ENCODE measurements at regions not wholly inside any gene's neighbourhood (a gene's known extent, or its start where the extent isn't known, plus 50 kb on each side); places are given as distances from the start of the nearest gene placed in this dataset.
A peak's percentile ranks its signal among the peaks of the same experiment; 100 is the strongest.

GRCh38 chr2:39602616-39603015, 63.1 kb upstream of the TMEM178A start:
- TF ChIP-seq CTCF (conservative IDR thresholded peaks at IDR 0.05; ENCODE audit: low read length), result no peak
- H3K4me3 ChIP-seq (ENCODE audit: low read length), result no peak overlapping the region
- DNase-seq (ENCODE audit: low read depth), result no peak

GRCh38 chr2:39603436-39603835, 62.3 kb upstream of the TMEM178A start:
- no peak overlapping the region for H3K4me3 ChIP-seq (ENCODE audit: low read length)
- peak; percentile 51 for DNase-seq (ENCODE audit: low read depth)
- TF ChIP-seq CTCF (conservative IDR thresholded peaks at IDR 0.05; ENCODE audit: low read length), result no peak

GRCh38 chr2:39604866-39605265, 60.9 kb upstream of the TMEM178A start:
- no peak for TF ChIP-seq CTCF (conservative IDR thresholded peaks at IDR 0.05; ENCODE audit: low read length)
- no peak for DNase-seq (ENCODE audit: low read depth)
- H3K4me3 ChIP-seq (ENCODE audit: low read length), result no peak overlapping the region

GRCh38 chr2:39606585-39606984, 59.1 kb upstream of the TMEM178A start:
- no peak for TF ChIP-seq CTCF (conservative IDR thresholded peaks at IDR 0.05; ENCODE audit: low read length)
- no peak for DNase-seq (ENCODE audit: low read depth)
- H3K4me3 ChIP-seq (ENCODE audit: low read length), result no peak overlapping the region

GRCh38 chr2:39607538-39608262, 58.0 kb upstream of the TMEM178A start:
- no peak for DNase-seq (ENCODE audit: low read depth)
- no peak for TF ChIP-seq CTCF (conservative IDR thresholded peaks at IDR 0.05; ENCODE audit: low read length)

GRCh38 chr2:39608263-39608575, 57.5 kb upstream of the TMEM178A start:
- DNase-seq (ENCODE audit: low read depth), result no peak
- no peak for TF ChIP-seq CTCF (conservative IDR thresholded peaks at IDR 0.05; ENCODE audit: low read length)
- no peak overlapping the region for H3K4me3 ChIP-seq (ENCODE audit: low read length)

More at GRCh38 chr2:39607538-39608262, 58.0 kb upstream of the TMEM178A start:
- H3K4me3 ChIP-seq (ENCODE audit: low read length), result no peak overlapping the region

DNA sequence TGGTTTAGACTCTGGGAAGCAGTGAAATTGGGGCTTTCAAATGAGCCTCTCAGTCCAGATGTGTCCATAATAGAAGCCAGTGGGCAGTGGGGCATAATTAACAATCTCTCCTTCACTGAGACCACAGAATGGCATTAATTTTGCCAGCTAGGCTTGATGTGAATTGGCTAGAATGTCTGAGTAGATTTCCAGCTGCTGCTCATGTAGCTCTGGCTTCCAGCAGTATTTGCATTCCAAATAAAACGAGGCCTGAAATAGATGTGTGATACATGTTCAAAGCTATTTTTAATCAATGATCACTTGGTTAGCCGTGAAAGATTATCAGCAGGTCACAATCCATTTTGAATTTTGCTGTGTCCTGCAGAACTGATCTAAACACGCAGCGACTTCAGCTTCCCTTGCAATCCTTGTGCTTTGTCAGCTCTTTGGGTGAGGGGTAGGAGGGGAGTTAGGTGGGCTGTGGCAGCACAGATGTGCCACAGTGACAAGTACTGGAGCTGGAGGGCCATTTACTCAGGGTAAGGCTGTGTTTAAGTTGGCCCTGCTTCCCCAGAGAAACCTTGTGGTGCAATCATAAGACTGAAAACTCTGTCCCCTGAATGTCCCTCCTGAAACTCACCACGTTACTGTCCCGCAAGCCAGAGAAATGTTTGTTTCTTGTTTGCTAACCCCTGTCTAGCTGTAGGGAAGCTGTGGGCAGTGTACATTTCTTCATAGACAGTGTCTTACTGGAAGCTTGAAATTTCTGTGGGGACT, 56.9 kb upstream of the TMEM178A start:
- TF ChIP-seq CTCF (conservative IDR thresholded peaks at IDR 0.05; ENCODE audit: low read length), result no peak
- DNase-seq (ENCODE audit: low read depth), result peak; percentile 9
- no peak overlapping the region for H3K4me3 ChIP-seq (ENCODE audit: low read length)
